GM18907 (cell line): ENCODE measurements at regions not wholly inside any gene's neighbourhood (a gene's known extent, or its start where the extent isn't known, plus 50 kb on each side); places are given as distances from the start of the nearest gene placed in this dataset.

Source experiments
- ATAC-seq: cut with Tn5 transposase; IDR thresholded peaks from one replicate; pipeline ENCODE4 v1.9.1; 2021; ENCODE audit warnings: mild to moderate bottlenecking, moderate library complexity; ENCODE audit not compliant: unreplicated experiment

GRCh38 chr4:178347111-178347510, 904.9 kb upstream of the AGA start:
- no peak for ATAC-seq

GRCh38 chr4:178349601-178350000, 907.4 kb upstream of the AGA start:
- ATAC-seq: no peak

- ATAC-seq: no peak
These were observed 908.9 kb upstream of the AGA start for GRCh38 chr4:178351185-178351584.

GRCh38 chr4:178356725-178357124, 914.5 kb upstream of the AGA start:
- ATAC-seq: no peak

- no peak for ATAC-seq
These were observed 943.2 kb upstream of the AGA start for GRCh38 chr4:178385481-178385880.

- no peak for ATAC-seq
These were observed 945.5 kb upstream of the AGA start for GRCh38 chr4:178387756-178388155.

- no peak for ATAC-seq
These were observed 953.6 kb upstream of the AGA start for GRCh38 chr4:178395798-178396197.

GRCh38 chr4:178412455-178412854, 970.2 kb upstream of the AGA start:
- no peak for ATAC-seq

GRCh38 chr4:178414042-178414441, 971.8 kb upstream of the AGA start:
- ATAC-seq: no peak

GRCh38 chr4:178414881-178415446, 972.7 kb upstream of the AGA start:
- no peak for ATAC-seq

- ATAC-seq: no peak
These were observed 973.7 kb upstream of the AGA start for GRCh38 chr4:178415925-178416324.

- ATAC-seq: no peak
These were observed 981.1 kb upstream of the AGA start for GRCh38 chr4:178423366-178423765.

- no peak for ATAC-seq
These were observed 984.6 kb upstream of the AGA start for GRCh38 chr4:178426871-178427270.

GRCh38 chr4:178427663-178428062, 985.4 kb upstream of the AGA start:
- ATAC-seq: no peak

GRCh38 chr4:178448372-178449035, 1006.3 kb upstream of the AGA start:
- no peak for ATAC-seq

- no peak for ATAC-seq
These were observed 1008.4 kb upstream of the AGA start for GRCh38 chr4:178450614-178451013.

GRCh38 chr4:178453057-178453456, 1010.8 kb upstream of the AGA start:
- ATAC-seq: no peak

GRCh38 chr4:178457286-178457685, 1015.0 kb upstream of the AGA start:
- no peak for ATAC-seq

- ATAC-seq: no peak
These were observed 1020.5 kb upstream of the AGA start for GRCh38 chr4:178462710-178463109.

- ATAC-seq: no peak
These were observed 1021.5 kb upstream of the AGA start for GRCh38 chr4:178463747-178464146.

GRCh38 chr4:178470996-178471784, 1029.0 kb upstream of the AGA start:
- no peak for ATAC-seq

- ATAC-seq: no peak
These were observed 1029.8 kb upstream of the AGA start for GRCh38 chr4:178471994-178472393.
